H9 (cell line): ENCODE measurements at regions not wholly inside any gene's neighbourhood (a gene's known extent, or its start where the extent isn't known, plus 50 kb on each side); places are given as distances from the start of the nearest gene placed in this dataset.

Source experiments
- DNase-seq: peaks from one replicate; pipeline ENCODE4 v3.0.0-alpha.2; 2017
- H2AFZ ChIP-seq: one replicate; pipeline ENCODE4 v1.6.1; 2013; ENCODE audit warnings: mild to moderate bottlenecking, low read length, control low read depth, moderate library complexity
- H2AK5ac ChIP-seq: 2 replicates; pipeline ENCODE4 v1.6.1; 2013; ENCODE audit warnings: low read length, control low read depth, mixed read lengths; ENCODE audit not compliant: insufficient read length
- H2BK120ac ChIP-seq: one replicate; pipeline ENCODE4 v1.6.1; 2013; ENCODE audit warnings: low read depth, mild to moderate bottlenecking, low read length, control low read depth, inconsistent platforms; ENCODE audit not compliant: poor library complexity, severe bottlenecking
- H2BK12ac ChIP-seq: 2 replicates; pipeline ENCODE4 v1.6.1; 2013; ENCODE audit warnings: low read length, control low read depth, mixed read lengths, low read depth; ENCODE audit not compliant: insufficient read length
- H2BK15ac ChIP-seq: 2 replicates; pipeline ENCODE4 v1.6.1; 2013; ENCODE audit warnings: low read depth, low read length, control low read depth
- H2BK20ac ChIP-seq: one replicate; pipeline ENCODE4 v1.6.1; 2013; ENCODE audit warnings: low read depth, mild to moderate bottlenecking, low read length, control low read depth, inconsistent platforms; ENCODE audit not compliant: poor library complexity, severe bottlenecking
- H2BK5ac ChIP-seq: 2 replicates; pipeline ENCODE4 v1.6.1; 2013; ENCODE audit warnings: low read length, control low read depth, mixed read lengths; ENCODE audit not compliant: insufficient read length
- H3K14ac ChIP-seq: 2 replicates; pipeline ENCODE4 v1.6.1; 2013; ENCODE audit warnings: low read length, control low read depth; ENCODE audit not compliant: insufficient read depth
- H3K18ac ChIP-seq: 2 replicates; pipeline ENCODE4 v1.6.1; 2013; ENCODE audit warnings: low read depth, mild to moderate bottlenecking, mixed read lengths, low read length, control low read depth; ENCODE audit not compliant: insufficient read length
- H3K23ac ChIP-seq: 2 replicates; pipeline ENCODE4 v1.6.1; 2013; ENCODE audit warnings: low read length, control low read depth, mixed read lengths, low read depth; ENCODE audit not compliant: insufficient read length
- H3K23me2 ChIP-seq: 2 replicates; pipeline ENCODE4 v1.6.1; 2013; ENCODE audit warnings: low read depth, mild to moderate bottlenecking, mixed read lengths, low read length, control low read depth; ENCODE audit not compliant: insufficient read length, poor library complexity, severe bottlenecking
- H3K27ac ChIP-seq: 2 replicates; pipeline ENCODE4 v1.5.1; 2013; ENCODE audit warnings: low read length, control low read depth, mixed read lengths, low read depth; ENCODE audit not compliant: insufficient read length
- H3K27me3 ChIP-seq: 2 replicates; pipeline ENCODE4 v1.6.1; 2013; ENCODE audit warnings: low read length, control low read depth, inconsistent platforms; ENCODE audit not compliant: insufficient read depth
- H3K4ac ChIP-seq: 2 replicates; pipeline ENCODE4 v1.6.1; 2013; ENCODE audit warnings: low read depth, mild to moderate bottlenecking, control low read depth, inconsistent platforms, low read length, moderate library complexity
- H3K4me1 ChIP-seq: 2 replicates; pipeline ENCODE4 v1.6.1; 2013; ENCODE audit warnings: low read length, control low read depth, inconsistent platforms; ENCODE audit not compliant: insufficient read depth
- H3K4me2 ChIP-seq: 2 replicates; pipeline ENCODE4 v1.6.1; 2013; ENCODE audit warnings: low read length, control low read depth, mixed read lengths; ENCODE audit not compliant: insufficient read length, insufficient read depth
- H3K56ac ChIP-seq: 2 replicates; pipeline ENCODE4 v1.6.1; 2013; ENCODE audit warnings: low read depth, mild to moderate bottlenecking, mixed read lengths, low read length, control low read depth; ENCODE audit not compliant: insufficient read length
- H3K79me1 ChIP-seq: 2 replicates; pipeline ENCODE4 v1.6.1; 2013; ENCODE audit warnings: low read depth, mild to moderate bottlenecking, moderate library complexity, low read length, control low read depth, inconsistent platforms; ENCODE audit not compliant: insufficient read depth, poor library complexity, severe bottlenecking
- H3K79me2 ChIP-seq: 2 replicates; pipeline ENCODE4 v1.6.1; 2013; ENCODE audit warnings: low read length, control low read depth, inconsistent platforms; ENCODE audit not compliant: insufficient read depth
- H3K9ac ChIP-seq: 2 replicates; pipeline ENCODE4 v1.6.1; 2013; ENCODE audit warnings: low read length, control low read depth, mixed read lengths; ENCODE audit not compliant: insufficient read length; ENCODE audit errors: extremely low read depth
- H3K9me3 ChIP-seq: one replicate; pipeline ENCODE4 v1.6.1; 2013; ENCODE audit warnings: low read depth, low read length, inconsistent platforms; ENCODE audit not compliant: control insufficient read depth
- H3T11ph ChIP-seq: one replicate; pipeline ENCODE4 v1.6.1; 2013; ENCODE audit warnings: mild to moderate bottlenecking, low read length, control low read depth, inconsistent platforms
- H4K20me1 ChIP-seq: one replicate; pipeline ENCODE4 v1.6.1; 2013; ENCODE audit not compliant: control insufficient read depth, insufficient read length, insufficient read depth
- H4K5ac ChIP-seq: 2 replicates; pipeline ENCODE4 v1.6.1; 2013; ENCODE audit warnings: low read depth, mild to moderate bottlenecking, mixed read lengths, low read length, control low read depth; ENCODE audit not compliant: insufficient read length
- H4K8ac ChIP-seq: replicated peaks from 2 replicates; pipeline ENCODE4 v1.6.1; 2013; ENCODE audit warnings: low read length, control low read depth, mixed read lengths, low read depth; ENCODE audit not compliant: insufficient read length
- H4K91ac ChIP-seq: 2 replicates; pipeline ENCODE4 v1.6.1; 2013; ENCODE audit warnings: low read depth, mild to moderate bottlenecking, moderate library complexity, mixed read lengths, low read length, control low read depth; ENCODE audit not compliant: insufficient read length
- H3K27ac Mint-ChIP-seq, 3 experiments: 2 replicates in 2 of 3; 3 replicates in 1 of 3; pipeline ENCODE4 v1.8.0; 2020 to 2021; ENCODE audit warnings: mixed read lengths in 3 of 3, mild to moderate bottlenecking in 1 of 3, moderate library complexity in 1 of 3
- H3K27me3 Mint-ChIP-seq: 2 replicates; pipeline ENCODE4 v1.8.0; 2021; ENCODE audit warnings: low read depth, mild to moderate bottlenecking, moderate library complexity, mixed read lengths
- H3K36me3 Mint-ChIP-seq, 3 experiments: 2 replicates in 2 of 3; 3 replicates in 1 of 3; pipeline ENCODE4 v1.8.0; 2020 to 2021; ENCODE audit warnings: low read depth in 3 of 3, mixed read lengths in 3 of 3; ENCODE audit not compliant: insufficient read depth in 1 of 3
- H3K4me1 Mint-ChIP-seq, 2 experiments: 2 replicates each; pipeline ENCODE4 v1.8.0; 2020; ENCODE audit warnings: mixed read lengths in 2 of 2
- H3K4me3 Mint-ChIP-seq, 2 experiments: 2 replicates in 1 of 2; 3 replicates in 1 of 2; pipeline ENCODE4 v1.8.0; 2020 to 2021; ENCODE audit warnings: mild to moderate bottlenecking in 2 of 2, mixed read lengths in 2 of 2, moderate library complexity in 1 of 2
- H3K9me3 Mint-ChIP-seq, 2 experiments: 2 replicates in 1 of 2; 3 replicates in 1 of 2; pipeline ENCODE4 v1.8.0; 2020; ENCODE audit warnings: mild to moderate bottlenecking in 2 of 2, mixed read lengths in 2 of 2, moderate library complexity in 1 of 2
- CTCF ChIP-seq: fragments of 200-600 bp; sonication (generic); conservative IDR thresholded peaks from 3 replicates; pipeline ENCODE4 v1.8.0; 2021; ENCODE audit warnings: antibody characterized with exemption, mild to moderate bottlenecking
- WGBS: extraction: QIAGEN DNeasy Blood & Tissue Kit; methylation state at CpG from one replicate; pipeline ENCODE4 v1.1.7; 2013; ENCODE audit warnings: missing lambda C conversion rate, low lambda C conversion rate, mixed read lengths; ENCODE audit not compliant: insufficient read length; ENCODE audit errors: extremely low coverage; 5-methylcytosine and 5-hydroxymethylcytosine counted together

DNA sequence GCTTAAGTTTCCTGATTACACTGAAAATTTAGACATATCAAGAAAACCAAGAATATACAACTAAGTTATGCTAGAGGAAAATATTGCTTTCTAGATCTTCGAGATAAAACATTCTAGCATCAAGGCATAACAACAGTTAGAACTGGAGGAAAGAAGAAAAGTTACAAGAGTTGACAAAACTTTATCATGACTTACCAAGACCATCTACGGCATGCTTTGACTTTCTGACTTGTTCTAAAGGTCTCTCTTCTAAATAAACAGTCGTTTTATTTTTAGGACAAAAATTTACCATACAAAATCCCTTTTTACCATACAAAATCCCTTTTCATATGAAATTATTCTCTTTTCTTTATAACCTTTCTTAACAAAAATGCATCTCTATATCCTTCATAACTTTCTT lies 1110.1 kb upstream of the CDH10 start:
- H3K9me3 Mint-ChIP-seq: peaks cover 62 to 63% of the 10 kb centered on the region in 2 experiments
- Histone ChIP-seq H3K9me3 (peaks cover 28% of the 10 kb centered on the region), H3K18ac (no peak overlapping the region), H3K79me1 (no peaks in the 10 kb centered on the region), H3K79me2 (no peaks in the 10 kb centered on the region), H3K4ac (no peak overlapping the region), H3K4me2 (no peak overlapping the region), H2BK15ac (no peak overlapping the region), H2BK20ac (no peak overlapping the region), H3K27me3 (no peaks in the 10 kb centered on the region), H3K23ac (no peak overlapping the region), H3K27ac (no peak overlapping the region), H3K23me2 (no peaks in the 10 kb centered on the region), H2BK12ac (no peak overlapping the region), H3K14ac (no peak overlapping the region), H3K4me1 (no peaks in the 10 kb centered on the region), H3K56ac (no peak overlapping the region), H4K20me1 (no peaks in the 10 kb centered on the region), H2BK120ac (no peak overlapping the region), H2AK5ac (no peak overlapping the region), H2AFZ (no peak overlapping the region), H3K9ac (no peak overlapping the region), H4K5ac (no peak overlapping the region), H4K91ac (no peak overlapping the region), H3T11ph (no peak overlapping the region), H2BK5ac (no peak overlapping the region), H4K8ac (no peak overlapping the region)
- H3K36me3 Mint-ChIP-seq: peaks cover 29 to 57% (median 35%) of the 10 kb centered on the region in 3 experiments
- no peak for TF ChIP-seq CTCF
- no peaks in the 10 kb centered on the region for H3K27me3 Mint-ChIP-seq
- no peak overlapping the region for H3K27ac Mint-ChIP-seq
- 100% methylated on average over 1 of the region's 3 CpGs for WGBS
- no peak for DNase-seq
- no peaks in the 10 kb centered on the region for H3K4me1 Mint-ChIP-seq
- H3K4me3 Mint-ChIP-seq: no peak overlapping the region
